ACHN (cell line): ENCODE measurements at regions not wholly inside any gene's neighbourhood (a gene's known extent, or its start where the extent isn't known, plus 50 kb on each side); places are given as distances from the start of the nearest gene placed in this dataset.
"Not testable (repeated sequence)": the region's sequence is repeated elsewhere in the genome, so short reads cannot be mapped to it uniquely, and the experiment has no call there.

Source experiments
- DNase-seq: peaks from one replicate; pipeline ENCODE4 v3.0.0-alpha.2; 2015
- in situ Hi-C: cut with HindIII; loops from 2 replicates; pipeline ENCODE4 v1.10.0; 2017; ENCODE audit warnings: low sequenced_read_pairs, low pct_ligation_motif_present, low pct_unique_long_range_greater_than_20kb

GRCh38 chr12:124709722-124710687 is 142.6 kb upstream of the NCOR2 start:
- in situ Hi-C loops: no loop called here
- no peak for DNase-seq

- no peak for DNase-seq
- in situ Hi-C loops: no loop called here
Observed at GRCh38 chr12:124707316-124707715, 139.9 kb upstream of the NCOR2 start.

GRCh38 chr12:124706363-124706762 is 139.0 kb upstream of the NCOR2 start:
- in situ Hi-C loops: no loop called here
- no peak for DNase-seq

- no peak for DNase-seq
- in situ Hi-C loops: no loop called here
Observed at GRCh38 chr12:124705545-124706138, 138.2 kb upstream of the NCOR2 start.

GRCh38 chr12:124704619-124705018 is 137.2 kb upstream of the NCOR2 start:
- DNase-seq: no peak
- in situ Hi-C loops: no loop called here

GRCh38 chr12:124703856-124704255 is 136.4 kb upstream of the NCOR2 start:
- no peak for DNase-seq
- in situ Hi-C loops: no loop called here

GRCh38 chr12:124702736-124703135 is 135.3 kb upstream of the NCOR2 start:
- no peak for DNase-seq
- in situ Hi-C loops: no loop called here

GRCh38 chr12:124700810-124701592 is 133.6 kb upstream of the NCOR2 start:
- in situ Hi-C loops: no loop called here
- DNase-seq: peak; percentile 29

GRCh38 chr12:124699909-124700308 is 132.5 kb upstream of the NCOR2 start:
- in situ Hi-C loops: no loop called here
- no peak for DNase-seq

GRCh38 chr12:124698998-124699305 is 131.5 kb upstream of the NCOR2 start:
- in situ Hi-C loops: no loop called here
- no peak for DNase-seq

GRCh38 chr12:124698211-124698997 is 131.0 kb upstream of the NCOR2 start:
- in situ Hi-C loops: no loop called here
- DNase-seq: peak; percentile 29

- in situ Hi-C loops, DNase-seq: not testable (repeated sequence)
Observed at GRCh38 chr12:124697722-124698121, 130.3 kb upstream of the NCOR2 start.

- no peak for DNase-seq
- in situ Hi-C loops: no loop called here
Observed at GRCh38 chr12:124696693-124697476, 129.5 kb upstream of the NCOR2 start.

- DNase-seq: no peak
- in situ Hi-C loops: no loop called here
Observed at GRCh38 chr12:124695861-124696260, 128.4 kb upstream of the NCOR2 start.

GRCh38 chr12:124694846-124695497 is 127.6 kb upstream of the NCOR2 start:
- in situ Hi-C loops: no loop called here
- peak; percentile 78 for DNase-seq

- DNase-seq: no peak
- in situ Hi-C loops: no loop called here
Observed at GRCh38 chr12:124694250-124694649, 126.8 kb upstream of the NCOR2 start.

GRCh38 chr12:124693111-124693723 is 125.8 kb upstream of the NCOR2 start:
- in situ Hi-C loops: no loop called here
- DNase-seq: no peak
